Inflammatory macrophage treated with lipopolysaccharide for 1 hour (primary cell): ENCODE measurements at regions not wholly inside any gene's neighbourhood (a gene's known extent, or its start where the extent isn't known, plus 50 kb on each side); places are given as distances from the start of the nearest gene placed in this dataset.
"Not testable (repeated sequence)": the region's sequence is repeated elsewhere in the genome, so short reads cannot be mapped to it uniquely, and the experiment has no call there.

Experiments used
- DNase-seq, 2 donors: peaks; one replicate each; pipeline ENCODE4 v3.0.0-alpha.2; 2020 to 2022

DNA sequence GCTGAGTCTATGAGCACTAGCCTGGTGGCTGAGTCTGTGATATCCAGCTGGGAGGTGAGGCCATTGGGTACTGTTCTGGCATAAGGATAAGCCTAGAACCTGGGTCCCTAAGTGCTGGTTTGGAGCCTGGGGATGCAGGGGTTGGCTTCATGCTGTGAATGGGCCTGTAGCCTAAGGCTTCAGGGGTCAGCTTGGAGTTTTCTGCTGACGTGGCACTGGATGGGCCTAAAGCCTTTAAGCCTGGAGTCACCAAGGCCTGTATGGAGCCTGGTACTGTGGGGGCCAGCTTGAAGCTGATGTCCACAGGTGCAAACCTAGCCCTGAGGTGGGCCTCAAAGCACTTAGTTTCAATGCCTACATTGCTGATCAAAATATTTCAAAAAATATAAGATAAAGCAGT lies 979.6 kb upstream of the POU3F4 start:
- DNase-seq, result no peak

- no peak for DNase-seq
Measured at GRCh38 chrX:82534086-82534597, 973.9 kb upstream of the POU3F4 start.

- not testable (repeated sequence) for DNase-seq
Measured at GRCh38 chrX:82537205-82537604, 970.9 kb upstream of the POU3F4 start.

- no peak for DNase-seq
Measured at GRCh38 chrX:82541822-82542221, 966.3 kb upstream of the POU3F4 start.

- DNase-seq, result not testable (repeated sequence)
Measured at GRCh38 chrX:82552201-82552600, 955.9 kb upstream of the POU3F4 start.

GRCh38 chrX:82556588-82556987 lies 951.5 kb upstream of the POU3F4 start:
- no peak for DNase-seq

- no peak for DNase-seq
Measured at GRCh38 chrX:82585868-82586267, 922.2 kb upstream of the POU3F4 start.

- no peak for DNase-seq
Measured at GRCh38 chrX:82589410-82589809, 918.7 kb upstream of the POU3F4 start.

DNA sequence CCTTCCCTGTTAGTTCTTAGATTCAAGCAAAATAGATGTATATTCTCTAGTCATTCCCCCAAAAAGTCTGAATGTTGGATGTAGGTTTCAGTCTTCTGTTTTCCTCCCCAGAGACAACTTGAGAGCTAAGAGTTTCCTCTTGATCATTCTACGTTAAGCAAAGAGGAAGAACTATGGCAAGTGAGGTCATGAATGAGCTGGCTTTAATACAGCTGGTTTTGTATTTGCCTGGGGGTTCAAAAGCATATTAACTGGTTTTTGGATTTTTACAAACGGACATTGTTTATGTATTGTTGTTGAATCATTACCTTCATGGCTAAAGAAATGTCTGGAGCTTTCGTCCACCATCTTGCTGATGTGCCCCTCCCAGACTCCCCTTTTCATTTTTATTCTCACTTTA lies 916.7 kb upstream of the POU3F4 start:
- DNase-seq, result no peak

- DNase-seq, result no peak
Measured at GRCh38 chrX:82626978-82627377, 881.1 kb upstream of the POU3F4 start.

- DNase-seq, result no peak
Measured at GRCh38 chrX:82627568-82627967, 880.5 kb upstream of the POU3F4 start.

DNA sequence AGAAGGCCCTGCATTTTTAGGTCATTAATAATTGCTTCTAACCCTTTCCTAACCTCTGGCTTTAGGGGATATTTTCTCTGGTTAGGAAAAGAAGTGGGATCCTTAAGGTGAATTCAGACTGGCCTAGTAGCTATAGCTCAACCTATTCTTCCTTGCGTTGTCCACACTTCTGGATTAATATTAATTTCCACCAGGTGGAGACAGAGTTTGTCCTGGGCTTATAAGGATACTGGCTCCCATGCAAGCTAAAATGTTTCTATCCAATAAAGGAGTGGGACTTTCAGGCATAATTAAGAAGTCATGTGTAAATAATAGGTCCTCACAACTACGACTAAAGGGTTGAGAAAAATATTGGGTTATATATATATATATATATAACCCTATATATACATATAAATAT lies 860.0 kb upstream of the POU3F4 start:
- no peak for DNase-seq

GRCh38 chrX:82649645-82650044 lies 858.4 kb upstream of the POU3F4 start:
- no peak for DNase-seq

- DNase-seq, result no peak
Measured at GRCh38 chrX:82658492-82658891, 849.6 kb upstream of the POU3F4 start.

GRCh38 chrX:82666355-82666754 lies 841.7 kb upstream of the POU3F4 start:
- DNase-seq, result no peak

DNA sequence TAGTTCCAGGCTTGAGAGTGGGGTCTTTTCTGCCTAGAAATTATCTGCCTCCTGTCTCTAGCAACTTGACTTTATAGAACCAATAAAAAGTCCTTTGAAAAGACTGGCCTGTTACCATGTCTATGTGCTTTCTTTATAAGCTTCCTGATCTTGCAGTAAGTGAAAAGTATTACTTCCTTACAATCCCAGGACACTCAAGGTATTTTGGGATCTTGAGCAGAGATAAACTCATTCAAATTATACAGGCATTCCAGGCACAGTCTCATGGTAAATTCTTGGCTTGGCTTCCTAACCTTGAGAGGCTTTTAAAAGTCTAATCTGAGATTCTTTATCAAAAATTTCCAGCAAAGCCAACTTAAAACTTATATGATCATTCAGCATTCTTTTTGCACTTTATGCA lies 833.0 kb upstream of the POU3F4 start:
- no peak for DNase-seq

DNA sequence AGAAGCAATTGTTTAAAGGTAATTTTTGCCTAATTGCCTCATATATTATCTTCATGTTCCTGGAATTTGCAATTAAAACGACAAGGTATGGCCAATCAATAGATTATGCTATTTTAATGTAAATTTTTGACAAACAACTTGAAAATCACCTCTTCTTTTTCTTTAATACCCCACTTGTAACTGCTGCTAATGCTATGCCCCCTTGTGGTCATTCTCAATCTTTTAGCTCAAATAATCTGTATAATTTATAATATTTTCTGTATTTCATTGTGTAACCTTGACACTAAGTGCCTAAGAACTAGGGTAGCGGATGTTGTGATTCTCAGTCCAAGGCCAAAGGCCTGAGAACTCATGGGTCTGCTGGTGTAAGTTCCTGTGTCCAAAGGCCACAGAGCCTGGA lies 831.7 kb upstream of the POU3F4 start:
- DNase-seq, result peak in 1 of 2 donors; percentile 1

DNA sequence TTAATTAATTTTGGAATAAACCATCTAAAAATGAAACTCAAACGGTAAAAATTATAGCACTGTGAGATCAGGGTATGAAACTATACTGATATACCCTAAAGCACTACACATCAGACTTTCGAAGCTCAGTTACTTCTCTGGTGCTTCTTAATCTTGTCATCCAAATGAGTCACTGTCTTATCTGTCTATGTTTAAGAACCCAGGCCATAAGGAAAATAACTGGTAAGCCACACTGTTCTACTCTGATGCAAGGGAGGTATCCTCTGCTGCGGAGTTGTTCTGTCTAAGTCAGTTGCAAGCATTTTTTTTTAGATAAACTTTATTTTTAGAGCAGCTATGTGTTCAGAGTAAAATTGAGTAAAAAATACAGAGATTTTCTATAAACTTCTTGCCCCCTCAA lies 830.8 kb upstream of the POU3F4 start:
- DNase-seq, result no peak

- DNase-seq, result no peak
Measured at GRCh38 chrX:82692991-82693390, 815.1 kb upstream of the POU3F4 start.

GRCh38 chrX:82695066-82695465 lies 813.0 kb upstream of the POU3F4 start:
- DNase-seq, result no peak

GRCh38 chrX:82703551-82703950 lies 804.5 kb upstream of the POU3F4 start:
- no peak for DNase-seq

DNA sequence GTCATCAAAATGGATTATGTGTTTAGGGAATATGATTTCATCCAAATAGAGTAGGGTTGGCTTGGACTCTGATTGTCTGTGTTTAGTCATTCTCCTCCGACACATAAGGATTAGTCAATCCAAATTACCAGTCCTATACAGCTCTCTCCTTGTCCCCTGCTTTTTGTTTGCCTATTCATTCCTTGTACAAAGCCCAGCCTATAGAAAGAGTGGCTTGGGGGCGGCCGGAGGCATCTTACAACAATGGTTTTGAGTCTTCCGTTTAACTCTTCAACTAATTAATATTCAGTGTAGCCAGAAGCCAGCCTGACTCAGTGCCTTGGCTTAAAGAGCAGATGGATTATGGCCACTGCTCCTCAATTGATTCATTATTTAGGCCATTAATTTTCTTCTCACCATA lies 796.6 kb upstream of the POU3F4 start:
- DNase-seq, result no peak

DNA sequence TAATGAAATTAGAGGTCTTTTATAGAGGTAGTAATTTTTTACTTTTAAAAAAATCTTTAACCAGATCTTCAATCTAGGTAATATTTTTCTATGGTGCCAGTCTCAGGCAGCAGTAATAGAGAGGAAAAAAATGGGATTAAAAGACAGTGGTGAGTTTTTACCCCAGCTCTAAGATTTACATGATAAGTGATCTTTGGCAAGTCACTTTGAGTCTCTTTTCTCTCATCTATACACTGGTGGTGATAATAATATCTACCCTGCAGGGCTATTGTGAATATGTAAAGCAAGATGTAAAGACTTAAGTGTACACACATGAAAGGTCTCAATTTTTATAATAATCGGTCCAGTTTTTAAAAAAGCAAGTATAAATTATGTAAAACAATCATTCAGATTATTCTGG lies 786.2 kb upstream of the POU3F4 start:
- DNase-seq, result no peak

- DNase-seq, result no peak
Measured at GRCh38 chrX:82723806-82724205, 784.3 kb upstream of the POU3F4 start.

DNA sequence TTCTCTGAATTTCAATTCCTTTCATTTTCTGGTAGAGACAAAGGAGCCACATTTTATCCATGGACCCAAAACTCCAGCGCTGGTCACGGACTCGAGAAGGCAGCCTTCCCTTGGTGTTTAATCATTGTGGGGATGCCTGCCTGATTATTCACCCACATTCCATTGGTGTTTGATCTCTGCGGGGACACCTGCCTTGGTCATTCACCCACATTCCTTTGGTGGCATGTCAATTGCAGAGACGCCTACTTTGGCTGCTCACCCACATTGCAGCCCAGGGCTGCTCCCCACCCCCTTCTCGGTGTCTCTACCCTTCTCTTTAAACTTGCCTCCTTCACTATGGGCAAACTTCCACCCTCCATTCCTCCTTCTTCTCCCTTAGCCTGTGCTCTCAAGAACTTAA lies 780.7 kb upstream of the POU3F4 start:
- not testable (repeated sequence) for DNase-seq

DNA sequence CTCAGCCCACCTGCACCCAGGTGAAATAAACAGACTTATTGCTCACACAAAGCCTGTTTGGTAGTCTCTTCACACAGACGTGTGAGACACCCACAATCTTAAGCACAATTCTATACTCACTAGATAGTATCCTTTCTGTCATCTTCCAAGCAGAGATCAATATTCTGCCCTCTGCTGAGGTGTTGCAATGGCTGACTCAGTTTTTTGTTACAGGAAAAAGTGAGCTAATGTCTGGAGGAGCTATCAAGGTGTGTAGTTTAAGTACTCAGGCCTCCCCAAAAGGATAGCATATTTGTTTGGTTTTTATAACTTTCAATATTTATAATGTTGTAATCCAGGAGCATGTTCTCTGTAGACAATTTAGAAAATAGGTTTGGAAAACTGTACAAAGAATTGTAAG lies 775.2 kb upstream of the POU3F4 start:
- DNase-seq, result no peak
